Activated T-cell treated with anti-CD3 and anti-CD28 coated beads for 48 hours (primary cell): ENCODE measurements at regions not wholly inside any gene's neighbourhood (a gene's known extent, or its start where the extent isn't known, plus 50 kb on each side); places are given as distances from the start of the nearest gene placed in this dataset.

Experiments used
- DNase-seq: peaks from one replicate; pipeline ENCODE4 v3.0.0-alpha.2; 2020; ENCODE audit warnings: low read depth

DNA sequence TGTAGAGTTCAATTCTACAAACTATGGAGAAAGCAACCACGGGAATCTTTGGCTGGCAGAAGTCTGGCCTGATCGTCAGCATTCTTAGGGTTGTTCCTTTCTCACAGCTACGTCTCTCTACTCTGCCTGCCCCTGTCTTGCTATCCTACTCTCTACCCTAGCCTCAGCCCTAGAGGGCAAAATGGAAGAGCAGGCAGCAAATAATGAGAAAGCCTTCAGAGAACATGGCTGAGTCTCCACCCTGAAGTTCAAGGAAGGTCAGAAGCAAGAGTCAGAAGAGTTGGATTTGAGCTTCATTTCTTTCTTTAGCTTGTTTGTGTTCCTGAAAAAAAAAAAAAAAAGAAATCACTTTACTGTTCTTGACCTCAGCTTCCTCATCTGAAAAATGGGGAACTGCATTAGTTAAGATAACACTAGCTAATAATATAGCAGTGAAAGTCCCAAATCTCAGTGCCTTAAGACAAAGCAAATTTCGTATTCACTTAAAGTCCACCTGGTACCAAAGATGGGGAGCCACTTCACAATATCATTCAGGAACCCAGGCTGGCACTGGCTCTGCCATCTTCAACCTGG lies 50.2 kb upstream of the CCND2 start:
- DNase-seq, result no peak

DNA sequence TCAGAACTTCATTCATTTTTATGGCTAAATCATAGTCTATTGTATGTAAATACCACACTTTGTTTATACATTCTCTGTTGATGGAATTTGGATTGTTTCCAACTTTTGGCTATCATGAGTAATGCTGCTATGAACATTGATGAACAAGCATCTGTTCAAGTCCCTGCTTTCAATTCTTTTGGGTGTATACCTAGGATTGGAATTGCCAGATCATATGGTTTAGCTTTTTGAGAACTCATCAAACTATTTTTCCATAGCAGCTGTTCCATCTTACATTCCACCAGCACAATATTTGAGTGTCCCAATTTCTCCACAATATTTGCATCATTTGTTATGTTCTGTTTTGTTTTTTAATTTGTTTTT lies 52.3 kb upstream of the CCND2 start:
- no peak for DNase-seq

DNA sequence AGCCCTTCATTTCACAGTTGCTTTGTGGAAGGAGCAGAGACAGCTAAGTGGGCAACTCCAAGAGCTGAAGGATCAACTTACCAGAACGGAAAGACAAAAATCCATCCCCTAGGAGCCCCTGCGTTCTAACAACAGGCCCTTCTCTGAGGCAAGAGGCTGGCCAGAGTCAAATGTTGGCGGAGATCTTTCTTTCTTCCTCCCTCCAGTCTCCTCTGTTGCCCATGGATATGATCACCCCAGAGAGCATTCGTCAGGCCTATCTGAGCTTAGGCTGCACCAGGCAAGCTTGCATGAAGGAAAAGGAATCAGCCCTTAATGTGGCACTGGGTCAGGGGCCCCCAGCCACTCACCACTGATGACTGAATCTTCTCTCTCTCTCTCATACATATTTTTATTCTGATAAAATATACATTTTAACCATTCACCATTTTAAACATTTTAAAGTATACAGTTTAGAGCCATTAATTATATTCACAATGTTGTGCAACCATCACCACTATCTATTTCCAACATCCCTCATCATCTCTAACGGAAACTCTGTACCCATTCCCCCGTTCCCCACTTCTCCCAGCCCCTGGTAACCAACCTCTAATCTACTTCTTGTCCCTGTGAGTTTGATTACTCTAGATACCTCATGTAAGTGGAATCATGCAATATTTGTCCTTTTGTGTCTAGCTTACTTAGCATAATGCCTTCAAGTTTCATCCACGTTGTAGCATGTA lies 52.9 kb upstream of the CCND2 start:
- no peak for DNase-seq

DNA sequence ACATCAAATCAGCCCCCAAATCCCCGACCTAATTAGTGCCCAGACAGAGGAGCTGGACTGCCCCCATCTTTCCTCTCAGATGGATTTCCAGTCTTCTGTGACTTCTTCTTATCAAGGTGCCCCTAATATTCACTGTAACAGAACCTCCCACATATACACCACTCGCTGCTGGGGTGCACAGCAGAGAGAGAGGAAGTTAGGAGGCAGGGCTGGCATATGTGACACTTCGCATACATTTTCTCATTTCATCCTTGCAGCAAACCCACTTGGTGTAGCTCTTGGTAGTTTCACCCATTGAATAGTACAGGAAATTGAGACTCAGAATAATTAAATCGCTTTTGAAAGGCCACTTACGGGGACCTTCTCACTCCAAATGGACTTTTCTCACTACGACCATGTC lies 56.5 kb upstream of the CCND2 start:
- DNase-seq, result no peak

DNA sequence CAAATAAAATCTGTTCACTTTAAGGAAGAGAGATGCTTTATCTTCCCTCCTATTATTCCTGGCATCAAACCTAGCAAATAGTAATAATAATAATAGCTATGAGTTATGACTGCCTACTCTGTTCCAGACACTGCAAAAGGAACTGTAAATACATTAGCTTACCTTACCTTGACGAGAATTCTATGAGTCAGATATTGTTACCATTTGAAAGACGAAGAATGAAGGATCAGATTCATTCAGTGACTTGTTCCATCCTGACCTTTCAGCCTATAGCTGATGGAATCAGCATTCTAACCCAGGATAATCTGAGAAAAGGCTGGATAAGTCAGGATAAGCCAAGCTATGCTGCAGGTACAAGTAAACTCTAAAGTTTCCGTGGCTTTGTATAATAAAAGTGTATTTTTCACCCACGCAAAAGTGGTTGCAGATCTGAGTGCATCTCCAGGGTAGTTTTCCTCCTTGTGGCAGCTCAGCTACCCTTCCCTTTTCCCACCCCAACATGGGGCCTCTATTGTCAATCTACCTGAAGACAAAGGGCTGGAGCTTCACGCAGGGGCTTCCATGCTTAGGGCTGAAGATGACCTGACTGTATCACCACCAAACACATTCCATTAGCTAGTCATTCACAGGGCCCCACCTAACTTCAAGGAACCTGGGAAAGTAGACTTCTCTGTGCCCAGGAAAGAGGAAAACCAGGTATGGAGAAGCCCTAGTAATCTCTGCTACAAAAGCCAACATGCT lies 57.2 kb upstream of the CCND2 start:
- no peak for DNase-seq

DNA sequence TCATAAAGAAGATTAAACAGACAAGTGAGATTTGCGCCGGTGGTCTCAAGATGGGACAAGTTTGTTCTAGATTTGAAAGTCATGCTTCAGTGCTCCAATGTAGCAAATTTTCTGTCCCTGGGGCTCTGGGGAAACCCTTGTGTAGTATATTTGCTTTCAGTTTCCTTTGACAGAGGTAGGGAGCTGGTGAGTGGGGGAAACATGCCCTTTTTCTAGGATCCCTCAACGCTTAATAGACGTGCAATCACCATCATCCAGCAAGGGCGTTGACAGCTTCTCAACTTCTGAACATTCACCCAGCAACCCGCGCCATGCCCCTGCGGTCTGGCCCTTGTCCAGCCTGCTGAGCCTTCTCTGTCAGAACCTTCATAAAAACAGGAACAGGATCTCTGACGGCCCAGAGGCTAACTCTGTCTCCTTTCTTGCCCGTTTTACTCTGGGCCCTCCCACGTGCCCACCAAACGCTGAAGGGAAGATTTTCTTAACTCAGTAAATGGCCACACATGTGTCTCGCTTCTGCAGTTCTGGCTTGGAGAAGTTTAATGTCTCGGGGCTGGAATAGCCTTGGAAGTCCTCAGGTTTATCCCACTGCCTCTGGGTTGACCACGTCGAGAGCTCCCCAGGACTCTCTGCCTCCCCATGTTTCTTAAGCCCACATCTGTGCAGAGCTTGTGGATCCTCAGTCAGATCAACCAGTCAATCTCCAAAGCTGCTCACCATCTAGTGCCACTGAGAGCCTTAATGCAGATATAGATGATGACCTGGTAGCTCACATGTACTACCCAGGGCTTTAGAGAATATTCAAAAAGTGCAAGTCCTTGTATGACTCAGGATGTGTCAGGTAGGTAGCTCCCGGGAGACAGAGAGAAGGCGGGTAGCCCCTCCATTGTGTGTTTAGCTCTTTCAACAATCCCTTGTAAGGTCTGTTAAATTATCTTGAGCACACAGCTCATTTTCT lies 58.1 kb upstream of the CCND2 start:
- peak; percentile 23 for DNase-seq

DNA sequence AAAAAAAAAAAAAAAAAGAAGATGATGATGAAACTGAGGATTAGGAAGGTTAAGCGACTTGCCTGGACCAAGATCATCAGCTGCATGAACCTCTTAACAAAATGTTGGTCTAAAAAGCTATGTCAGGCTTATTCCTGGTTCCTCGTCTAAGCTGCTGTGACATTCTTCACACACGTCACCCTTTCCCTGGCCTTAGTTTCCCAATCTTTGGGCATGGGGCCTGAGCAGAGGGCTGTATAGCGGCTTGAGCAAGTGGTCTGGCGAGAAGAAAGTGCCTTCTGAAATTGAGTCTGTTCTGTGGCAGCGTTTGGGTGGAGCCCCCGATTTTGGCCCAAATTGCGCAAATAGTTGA lies 58.7 kb upstream of the CCND2 start:
- DNase-seq, result no peak

DNA sequence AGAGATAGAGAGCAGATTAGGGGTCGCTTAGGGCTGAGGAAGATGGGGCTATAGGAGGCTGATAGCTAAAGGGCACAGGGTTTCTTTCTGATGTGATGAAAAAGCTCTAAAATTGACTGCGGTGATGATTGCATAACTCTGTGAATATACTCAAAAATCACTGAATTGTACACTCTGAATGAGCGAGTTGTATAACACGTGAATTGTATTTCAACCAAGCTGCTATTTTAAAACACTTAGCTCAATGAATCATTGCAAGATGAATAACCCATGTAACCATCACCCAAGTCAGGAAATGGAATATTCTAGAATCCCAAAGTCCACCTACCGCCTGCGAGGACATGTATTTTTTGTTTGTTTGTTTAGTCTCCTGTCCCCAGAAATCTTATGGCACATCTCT lies 60.1 kb upstream of the CCND2 start:
- DNase-seq, result no peak

DNA sequence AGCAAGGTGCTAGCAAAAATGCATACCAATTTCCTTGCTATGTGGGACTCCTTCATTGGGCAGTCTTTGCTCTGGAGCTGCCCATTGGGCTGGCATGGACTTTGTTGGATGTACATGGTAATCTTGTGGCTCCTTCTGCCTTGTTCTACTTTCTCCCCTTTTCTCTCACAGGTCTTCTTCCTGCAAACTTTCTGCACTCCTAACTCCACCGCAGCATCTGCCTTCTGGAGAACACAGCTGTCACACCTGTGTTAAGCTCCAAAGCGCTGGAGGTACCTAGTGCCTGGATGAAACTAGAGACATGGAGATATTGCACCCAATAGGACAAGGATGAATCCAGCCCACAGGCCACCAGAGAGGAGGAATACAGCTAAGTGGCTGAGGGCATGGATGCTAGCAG lies 60.7 kb upstream of the CCND2 start:
- no peak for DNase-seq

DNA sequence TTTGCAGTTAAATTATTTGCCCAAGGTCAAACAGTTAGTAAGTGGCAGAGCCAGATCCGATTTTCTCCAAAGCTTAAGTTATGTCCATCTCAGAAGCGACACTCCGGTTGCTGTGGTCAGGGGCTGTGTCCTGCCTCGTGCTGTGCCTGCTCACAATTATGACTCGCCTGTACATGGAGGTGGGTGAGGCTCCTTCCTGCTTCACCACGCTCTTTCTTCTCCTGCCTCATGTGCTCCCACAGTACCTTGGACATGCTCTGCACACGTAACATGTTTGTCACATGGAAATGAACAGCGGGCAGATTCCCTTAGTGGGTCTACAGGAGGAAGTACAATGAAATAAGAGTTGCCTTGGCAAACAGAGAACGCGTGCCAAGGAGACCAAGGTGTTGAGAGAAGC lies 62.2 kb upstream of the CCND2 start:
- no peak for DNase-seq

DNA sequence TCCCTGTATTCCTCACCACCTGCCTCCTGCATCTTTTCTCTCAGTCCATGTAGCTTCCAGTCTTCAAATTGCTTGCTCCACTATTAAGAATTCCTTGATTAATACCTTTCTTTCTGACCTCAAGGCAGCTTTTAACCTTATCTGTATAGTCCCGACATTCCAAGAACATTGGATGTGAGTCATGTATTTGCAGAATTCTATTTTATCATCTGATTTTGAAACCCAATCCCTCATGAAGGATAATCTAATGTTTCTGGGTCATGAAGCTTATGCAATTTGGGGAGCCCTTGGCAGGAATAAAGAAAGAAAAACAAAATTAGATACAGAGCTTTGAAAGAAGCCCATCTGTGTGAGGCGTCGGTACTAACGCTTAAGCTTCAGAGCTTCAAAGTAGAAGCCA lies 63.4 kb upstream of the CCND2 start:
- DNase-seq, result no peak

DNA sequence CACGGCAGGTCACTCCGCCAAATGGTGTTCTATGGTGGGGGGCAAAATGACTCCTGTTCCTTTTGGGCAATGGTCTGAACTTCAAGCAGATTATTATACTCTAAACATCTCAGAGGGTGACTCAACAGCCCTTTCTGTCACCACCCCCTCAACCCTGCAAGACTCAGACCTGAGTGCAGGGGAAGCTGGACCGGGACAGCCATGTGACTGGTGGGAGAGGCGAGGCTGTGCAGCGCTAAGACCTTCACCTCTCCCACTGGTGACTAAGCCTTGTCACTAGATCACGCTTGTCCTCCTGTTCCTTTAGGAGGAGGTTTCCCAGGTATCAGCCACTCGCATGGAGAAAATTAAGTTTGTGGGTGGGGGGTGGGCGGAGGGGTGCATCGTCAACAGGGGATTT lies 67.1 kb upstream of the CCND2 start:
- no peak for DNase-seq

DNA sequence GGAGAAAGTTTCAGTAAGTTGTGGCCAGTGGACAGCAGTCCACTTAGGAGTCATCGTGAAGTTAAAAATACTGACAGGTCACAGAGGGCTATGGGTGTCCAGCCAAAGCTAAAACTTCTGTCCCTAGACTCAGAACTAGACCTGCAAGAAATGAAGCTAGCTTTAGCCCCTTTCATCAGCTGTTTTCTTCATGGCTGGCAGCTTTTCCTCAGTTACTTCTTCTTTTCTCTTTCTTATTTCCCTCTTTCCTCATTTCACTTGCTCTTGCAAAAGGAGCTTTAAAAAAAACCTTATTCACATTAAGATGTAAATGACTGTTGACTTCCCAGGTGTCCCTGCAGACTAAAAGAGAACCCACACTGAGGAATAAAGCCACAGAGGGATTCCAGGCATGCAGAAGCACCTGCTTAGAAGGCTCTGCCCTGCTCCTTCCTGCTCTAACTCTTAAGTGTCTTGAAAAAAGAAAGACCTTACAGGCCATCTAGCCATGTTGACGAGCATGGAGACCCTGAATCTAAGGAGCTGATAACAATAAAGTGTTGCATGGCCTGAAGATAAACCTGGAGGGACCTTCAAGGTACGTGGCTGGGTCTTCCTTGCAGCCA lies 69.7 kb upstream of the CCND2 start:
- no peak for DNase-seq

DNA sequence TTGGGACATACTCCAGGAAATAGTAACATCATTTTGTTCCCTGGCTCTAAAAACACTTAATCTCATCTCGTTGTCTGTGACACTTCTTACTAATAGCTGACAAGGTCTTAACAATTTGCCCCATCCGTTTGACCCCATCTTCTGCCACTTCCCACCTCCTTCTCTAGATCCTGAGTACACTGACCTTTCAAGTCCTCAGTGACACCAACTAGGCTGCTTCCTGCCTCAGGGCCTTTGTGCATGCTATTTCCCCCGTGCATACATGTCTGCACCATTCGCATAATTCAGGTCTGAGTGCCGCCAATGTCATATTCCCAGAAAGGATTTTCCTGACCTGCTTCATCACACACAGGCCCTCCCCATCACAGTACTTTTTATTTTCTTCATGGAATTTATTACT lies 70.6 kb upstream of the CCND2 start:
- no peak for DNase-seq

DNA sequence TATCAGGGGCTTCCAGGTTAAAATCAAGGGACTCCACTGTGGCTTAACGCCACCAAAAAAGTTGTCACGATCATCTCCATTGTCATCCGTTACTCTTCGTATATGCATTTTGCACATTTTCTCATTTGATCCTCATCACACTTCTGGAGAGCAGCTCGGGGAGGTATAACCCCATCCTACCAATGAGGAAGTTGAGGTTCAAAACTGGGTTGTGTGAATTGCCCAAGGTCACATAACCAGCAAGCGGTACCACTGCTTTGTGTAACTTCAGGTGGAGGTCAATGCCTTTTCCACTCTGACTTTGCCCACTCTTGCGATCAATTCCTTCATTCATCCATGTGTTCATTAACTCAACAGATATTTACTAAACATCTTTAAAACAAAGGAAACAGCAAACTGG lies 71.1 kb upstream of the CCND2 start:
- no peak for DNase-seq

DNA sequence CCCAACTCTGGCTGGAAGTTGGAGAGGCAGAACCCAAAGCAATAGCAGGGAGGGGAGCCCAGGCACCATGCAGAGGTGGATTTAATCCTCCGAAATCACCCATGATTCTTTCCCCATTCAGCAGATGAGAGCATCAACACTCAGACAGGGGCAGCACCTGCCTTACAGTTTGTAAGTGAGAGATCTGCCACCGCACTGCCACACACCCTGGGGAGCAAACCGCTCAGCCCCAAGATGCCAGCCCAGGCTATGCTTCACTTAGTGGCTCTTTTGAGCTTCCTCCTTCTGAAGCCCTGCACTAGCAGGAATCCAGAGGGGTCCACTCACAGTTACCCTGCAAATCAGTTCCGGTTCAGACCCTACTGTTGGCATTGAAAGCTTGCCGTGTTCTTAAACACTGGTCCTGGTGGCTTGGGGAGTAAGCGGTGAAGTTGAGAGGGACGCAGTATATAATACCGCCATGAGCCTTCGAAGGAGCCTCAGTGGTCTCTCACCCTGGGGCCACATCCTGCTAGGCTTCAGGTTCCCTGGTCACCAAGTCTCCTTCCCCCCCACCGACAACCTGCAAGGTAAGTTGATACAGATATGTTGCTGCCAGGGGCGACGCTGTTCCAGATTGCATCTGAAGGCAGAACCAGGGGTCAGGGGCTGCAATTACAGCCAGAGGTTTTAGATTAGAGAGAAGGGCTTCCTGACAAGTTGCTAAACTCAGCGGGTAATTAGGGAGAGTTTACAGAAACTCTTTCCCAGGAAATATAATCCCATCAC lies 72.0 kb upstream of the CCND2 start:
- DNase-seq, result no peak

DNA sequence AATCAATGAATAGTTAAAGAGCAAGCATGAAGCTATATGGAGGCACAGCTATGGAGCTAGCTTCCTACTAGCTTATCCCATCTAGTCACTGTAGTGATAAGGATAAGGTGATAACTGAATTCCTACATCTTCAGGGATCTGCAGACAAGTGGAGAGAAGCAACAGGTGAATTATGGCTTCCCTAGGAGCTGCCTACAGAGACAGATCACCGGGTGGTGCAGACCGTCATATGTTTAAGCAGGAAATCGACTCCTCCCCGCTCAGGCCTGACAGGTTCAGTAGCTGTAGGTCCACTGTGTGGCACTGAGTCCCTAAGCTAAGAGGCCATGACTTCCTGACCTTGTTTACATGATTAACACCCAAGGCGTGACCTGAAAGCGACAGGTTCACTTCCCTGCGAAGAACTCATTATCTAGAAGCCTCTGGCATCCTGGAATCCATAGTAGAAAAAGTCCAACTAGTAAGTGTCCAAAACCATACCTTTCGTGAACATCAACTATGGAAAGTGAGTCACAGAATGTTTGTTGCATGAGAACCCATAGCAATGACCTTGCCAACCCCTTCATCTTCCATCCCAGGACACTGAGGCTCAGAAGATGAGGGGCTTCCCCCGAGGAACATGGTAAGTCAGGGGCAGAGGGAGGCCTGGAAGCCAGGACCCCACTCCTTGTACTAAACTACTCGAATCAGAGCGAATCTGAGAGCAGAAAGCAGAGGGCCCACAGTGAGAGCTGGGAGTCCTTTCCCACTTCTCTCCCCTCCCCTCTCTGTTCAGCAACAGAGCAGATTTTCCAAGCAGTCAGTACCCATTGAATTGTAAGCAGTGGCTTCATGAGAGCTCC lies 75.4 kb upstream of the CCND2 start:
- no peak for DNase-seq

DNA sequence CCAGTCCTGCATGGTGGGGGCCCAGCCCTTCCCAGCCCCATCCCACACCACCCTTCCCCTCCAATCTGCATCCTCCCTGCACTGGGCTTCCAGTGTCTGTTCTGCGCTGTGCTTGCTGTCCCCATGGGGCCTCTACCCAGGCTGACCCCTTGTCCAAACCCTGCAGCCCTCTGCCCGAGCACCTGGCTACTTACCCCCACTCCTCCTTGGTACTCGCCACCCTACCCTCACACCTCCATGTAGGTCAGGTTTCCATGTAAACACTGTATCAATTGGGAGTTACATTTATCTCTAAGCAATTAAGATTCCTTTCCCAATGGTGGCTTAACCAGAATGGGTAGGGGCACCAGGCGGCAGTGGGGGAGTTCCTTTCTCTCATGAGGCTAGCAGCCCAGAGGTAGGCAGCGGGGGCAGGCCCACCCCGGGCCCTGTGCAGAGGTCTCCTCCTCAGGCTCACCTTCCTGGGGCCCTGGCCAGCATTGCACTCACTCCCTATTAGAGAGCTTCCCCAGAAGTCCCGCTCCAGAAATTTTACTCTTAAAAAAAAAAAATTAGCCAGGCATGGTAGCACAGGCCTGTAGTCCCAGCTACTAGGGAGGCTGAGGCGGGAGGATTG lies 76.6 kb upstream of the CCND2 start:
- no peak for DNase-seq

DNA sequence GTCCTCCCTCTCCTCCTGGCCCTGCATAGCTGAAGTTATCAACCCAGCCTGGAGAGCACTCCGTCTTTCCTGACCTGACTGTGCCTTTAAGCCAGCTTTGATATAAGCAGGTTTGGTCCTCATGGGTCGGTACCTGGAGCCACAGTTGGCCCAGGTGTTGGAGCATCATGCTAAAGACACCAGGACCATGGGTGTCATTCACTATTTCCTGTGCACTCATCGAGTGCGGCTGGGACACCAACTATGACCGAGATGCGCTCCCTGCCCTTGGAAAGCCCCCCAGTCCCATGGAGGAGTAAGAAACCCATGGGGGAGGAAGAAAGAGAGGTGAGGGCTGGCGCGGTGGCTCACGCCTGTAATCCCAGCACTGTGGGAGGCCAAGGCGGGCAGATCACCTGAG lies 78.9 kb upstream of the CCND2 start:
- DNase-seq, result no peak

DNA sequence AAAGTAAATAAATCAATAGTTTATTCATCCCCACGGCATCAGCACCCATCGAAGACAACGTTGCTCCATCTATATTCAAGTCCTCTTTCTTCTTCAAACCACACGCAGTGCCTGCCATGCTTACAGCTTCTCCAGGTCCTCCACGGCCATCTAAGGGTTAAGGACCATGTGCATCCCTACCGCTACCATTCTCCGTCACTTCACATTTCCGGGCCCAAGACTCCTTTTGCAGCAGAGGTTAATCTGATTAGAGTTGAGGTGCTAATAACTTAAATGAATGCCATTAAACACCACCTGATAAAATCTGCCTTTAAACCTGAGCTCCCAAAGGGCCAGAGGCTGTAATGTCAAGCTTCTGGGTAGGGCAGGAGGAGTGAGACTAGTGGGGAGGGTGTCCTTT lies 79.7 kb upstream of the CCND2 start:
- no peak for DNase-seq
